CD4-positive, alpha-beta T cell (primary cell): ENCODE measurements at regions not wholly inside any gene's neighbourhood (a gene's known extent, or its start where the extent isn't known, plus 50 kb on each side); places are given as distances from the start of the nearest gene placed in this dataset.

ENCODE experiments used
- ATAC-seq: fragments of 200-7000 bp; cut with Tn5 transposase; one replicate; pipeline ENCODE4 v1.10.0; 2022; ENCODE audit warnings: mild to moderate bottlenecking; ENCODE audit not compliant: poor library complexity
- CTCF ChIA-PET: fragments of 350-600 bp; sonication (Branson Sonifier 250); formaldehyde crosslinking; loops from one replicate; lab custom pipeline; 2021; ENCODE audit warnings: antibody characterized with exemption, inconsistent platforms; lab: Charles Lee
- POLR2A ChIA-PET: fragments of 350-600 bp; sonication (Branson Sonifier 250); formaldehyde crosslinking; loops from one replicate; lab custom pipeline; 2021; ENCODE audit warnings: antibody characterized with exemption, inconsistent platforms; lab: Charles Lee
- DNase-seq, 14 experiments: peaks; one replicate each; pipeline ENCODE4 v3.0.0-alpha.2; 2013 to 2020; ENCODE audit warnings: mixed read lengths in 2 of 14
- H3K27ac ChIP-seq, 2 donors: one replicate each; pipeline versions ENCODE4 v1.5.1 to v1.7.0; 2013; ENCODE audit warnings: low read length in 2 of 2, low read depth in 1 of 2, mild to moderate bottlenecking in 1 of 2
- H3K27me3 ChIP-seq, 2 experiments: 1 replicate in 1 of 2; 2 replicates in 1 of 2; pipeline versions ENCODE4 v1.6.1 to v1.7.0; 2013; ENCODE audit warnings: low read length in 2 of 2, control low read depth in 1 of 2, mild to moderate bottlenecking in 1 of 2, moderate library complexity in 1 of 2; ENCODE audit not compliant: insufficient read depth in 2 of 2, control insufficient read depth in 1 of 2
- H3K36me3 ChIP-seq: one replicate; pipeline ENCODE4 v1.6.1; 2013; ENCODE audit warnings: low read length, control low read depth; ENCODE audit not compliant: insufficient read depth
- H3K4me1 ChIP-seq: one replicate; pipeline ENCODE4 v1.6.1; 2013; ENCODE audit warnings: low read length, control low read depth; ENCODE audit not compliant: insufficient read depth
- H3K4me3 ChIP-seq: one replicate; pipeline ENCODE4 v1.5.1; 2013; ENCODE audit warnings: mild to moderate bottlenecking, low read length, moderate library complexity
- H3K9me3 ChIP-seq, 2 experiments: 1 replicate in 1 of 2; 2 replicates in 1 of 2; pipeline versions ENCODE4 v1.6.1 to v1.7.0; 2013; ENCODE audit warnings: low read length in 2 of 2, mild to moderate bottlenecking in 2 of 2, control low read depth in 1 of 2, moderate library complexity in 1 of 2; ENCODE audit not compliant: control insufficient read depth in 1 of 2, insufficient read depth in 1 of 2
- H3K27ac Mint-ChIP-seq: one replicate; pipeline ENCODE4 v1.8.0; 2020; ENCODE audit warnings: mixed read lengths
- H3K27me3 Mint-ChIP-seq: one replicate; pipeline ENCODE4 v1.8.0; 2021; ENCODE audit warnings: mixed read lengths
- H3K36me3 Mint-ChIP-seq: one replicate; pipeline ENCODE4 v1.8.0; 2021; ENCODE audit warnings: low read depth, mixed read lengths
- H3K4me1 Mint-ChIP-seq: one replicate; pipeline ENCODE4 v1.8.0; 2021; ENCODE audit warnings: low read depth, mixed read lengths
- H3K4me3 Mint-ChIP-seq: one replicate; pipeline ENCODE4 v1.8.0; 2020; ENCODE audit warnings: mild to moderate bottlenecking, mixed read lengths
- H3K9me3 Mint-ChIP-seq: one replicate; pipeline ENCODE4 v1.8.0; 2020; ENCODE audit warnings: mixed read lengths
- intact Hi-C, 2 experiments: fragments of 100-400 bp; cut with DNase I in 1 of 2; cut with micrococcal nuclease in 1 of 2; formaldehyde crosslinking; loops; one replicate each; pipeline versions ENCODE4 v1.15.1 to v1.9.0; 2023 to 2025; cut with DNase I, micrococcal nuclease
- TF ChIP-seq, protein P1 (sequence below): fragments of 200-600 bp; IDR thresholded peaks from one replicate; pipeline ENCODE4 v1.8.0; 2022; ENCODE audit warnings: antibody characterized with exemption, mild to moderate bottlenecking

DNA sequence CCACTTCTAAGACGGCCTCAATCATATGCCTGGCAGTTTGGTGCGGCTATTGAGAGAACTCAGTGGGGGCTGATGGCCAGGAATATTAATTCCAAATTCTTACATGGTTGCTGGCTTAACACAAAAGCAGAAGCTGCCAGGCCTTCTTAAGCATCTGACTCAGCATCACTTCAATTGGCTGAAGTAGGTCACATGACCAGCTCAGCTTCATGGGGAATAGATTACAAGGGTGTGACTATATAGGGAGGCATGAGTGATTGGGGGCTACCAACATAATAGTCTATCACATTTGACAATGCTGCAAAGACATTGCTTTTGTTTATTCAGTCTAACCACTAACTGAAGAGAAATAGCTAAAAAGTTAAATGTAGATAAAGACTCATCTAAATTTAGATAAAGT, 101.6 kb upstream of the ANKRD28 start:
- no peak overlapping the region for H3K27ac ChIP-seq
- H3K9me3 Mint-ChIP-seq = no peaks in the 10 kb centered on the region
- no peaks in the 10 kb centered on the region for H3K4me1 ChIP-seq
- POLR2A ChIA-PET = no interaction called here
- H3K36me3 Mint-ChIP-seq = no peaks in the 10 kb centered on the region
- intact Hi-C loops = no loop called here
- TF ChIP-seq, protein P1, sequence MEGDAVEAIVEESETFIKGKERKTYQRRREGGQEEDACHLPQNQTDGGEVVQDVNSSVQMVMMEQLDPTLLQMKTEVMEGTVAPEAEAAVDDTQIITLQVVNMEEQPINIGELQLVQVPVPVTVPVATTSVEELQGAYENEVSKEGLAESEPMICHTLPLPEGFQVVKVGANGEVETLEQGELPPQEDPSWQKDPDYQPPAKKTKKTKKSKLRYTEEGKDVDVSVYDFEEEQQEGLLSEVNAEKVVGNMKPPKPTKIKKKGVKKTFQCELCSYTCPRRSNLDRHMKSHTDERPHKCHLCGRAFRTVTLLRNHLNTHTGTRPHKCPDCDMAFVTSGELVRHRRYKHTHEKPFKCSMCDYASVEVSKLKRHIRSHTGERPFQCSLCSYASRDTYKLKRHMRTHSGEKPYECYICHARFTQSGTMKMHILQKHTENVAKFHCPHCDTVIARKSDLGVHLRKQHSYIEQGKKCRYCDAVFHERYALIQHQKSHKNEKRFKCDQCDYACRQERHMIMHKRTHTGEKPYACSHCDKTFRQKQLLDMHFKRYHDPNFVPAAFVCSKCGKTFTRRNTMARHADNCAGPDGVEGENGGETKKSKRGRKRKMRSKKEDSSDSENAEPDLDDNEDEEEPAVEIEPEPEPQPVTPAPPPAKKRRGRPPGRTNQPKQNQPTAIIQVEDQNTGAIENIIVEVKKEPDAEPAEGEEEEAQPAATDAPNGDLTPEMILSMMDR = no peak
- DNase-seq (no peak), ATAC-seq (no peak)
- H3K4me3 ChIP-seq = no peak overlapping the region
- no peaks in the 10 kb centered on the region for H3K36me3 ChIP-seq
- H3K4me1 Mint-ChIP-seq = no peaks in the 10 kb centered on the region
- no peak overlapping the region for H3K4me3 Mint-ChIP-seq
- H3K9me3 ChIP-seq = no peaks in the 10 kb centered on the region
- H3K27me3 ChIP-seq = no peaks in the 10 kb centered on the region
- H3K27me3 Mint-ChIP-seq = no peaks in the 10 kb centered on the region
- no peak overlapping the region for H3K27ac Mint-ChIP-seq
- CTCF ChIA-PET = no interaction called here

DNA sequence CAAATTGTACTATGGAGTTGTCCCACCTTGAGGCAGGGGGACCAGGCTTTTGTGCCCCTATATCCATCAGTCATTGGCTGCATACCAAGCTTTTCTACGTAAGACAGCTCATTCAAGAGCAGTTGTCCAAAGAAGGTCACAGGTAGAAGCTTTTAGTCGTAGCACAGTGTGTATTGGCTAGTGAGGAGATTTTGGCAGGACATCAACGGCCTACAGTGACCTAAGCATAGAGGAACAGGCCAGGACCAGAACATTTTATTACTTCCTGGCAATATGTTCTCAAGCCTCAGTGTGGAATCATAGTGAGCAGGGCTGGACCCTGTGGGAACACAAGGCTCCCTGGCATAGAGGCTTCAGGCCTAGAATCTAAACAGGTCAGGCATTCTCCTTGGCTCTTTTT, 105.4 kb upstream of the ANKRD28 start:
- DNase-seq (no peak), ATAC-seq (no peak)
- Mint-ChIP-seq H3K4me1 (no peaks in the 10 kb centered on the region), H3K9me3 (no peaks in the 10 kb centered on the region), H3K27me3 (no peaks in the 10 kb centered on the region), H3K4me3 (no peak overlapping the region), H3K36me3 (no peaks in the 10 kb centered on the region), H3K27ac (no peak overlapping the region)
- CTCF ChIA-PET = no interaction called here
- TF ChIP-seq, protein P1 = no peak
- Histone ChIP-seq H3K36me3 (no peaks in the 10 kb centered on the region), H3K27ac (no peak overlapping the region), H3K9me3 (no peaks in the 10 kb centered on the region), H3K4me1 (no peaks in the 10 kb centered on the region), H3K27me3 (no peaks in the 10 kb centered on the region), H3K4me3 (no peak overlapping the region)
- POLR2A ChIA-PET = no interaction called here
- intact Hi-C loops = no loop called here

DNA sequence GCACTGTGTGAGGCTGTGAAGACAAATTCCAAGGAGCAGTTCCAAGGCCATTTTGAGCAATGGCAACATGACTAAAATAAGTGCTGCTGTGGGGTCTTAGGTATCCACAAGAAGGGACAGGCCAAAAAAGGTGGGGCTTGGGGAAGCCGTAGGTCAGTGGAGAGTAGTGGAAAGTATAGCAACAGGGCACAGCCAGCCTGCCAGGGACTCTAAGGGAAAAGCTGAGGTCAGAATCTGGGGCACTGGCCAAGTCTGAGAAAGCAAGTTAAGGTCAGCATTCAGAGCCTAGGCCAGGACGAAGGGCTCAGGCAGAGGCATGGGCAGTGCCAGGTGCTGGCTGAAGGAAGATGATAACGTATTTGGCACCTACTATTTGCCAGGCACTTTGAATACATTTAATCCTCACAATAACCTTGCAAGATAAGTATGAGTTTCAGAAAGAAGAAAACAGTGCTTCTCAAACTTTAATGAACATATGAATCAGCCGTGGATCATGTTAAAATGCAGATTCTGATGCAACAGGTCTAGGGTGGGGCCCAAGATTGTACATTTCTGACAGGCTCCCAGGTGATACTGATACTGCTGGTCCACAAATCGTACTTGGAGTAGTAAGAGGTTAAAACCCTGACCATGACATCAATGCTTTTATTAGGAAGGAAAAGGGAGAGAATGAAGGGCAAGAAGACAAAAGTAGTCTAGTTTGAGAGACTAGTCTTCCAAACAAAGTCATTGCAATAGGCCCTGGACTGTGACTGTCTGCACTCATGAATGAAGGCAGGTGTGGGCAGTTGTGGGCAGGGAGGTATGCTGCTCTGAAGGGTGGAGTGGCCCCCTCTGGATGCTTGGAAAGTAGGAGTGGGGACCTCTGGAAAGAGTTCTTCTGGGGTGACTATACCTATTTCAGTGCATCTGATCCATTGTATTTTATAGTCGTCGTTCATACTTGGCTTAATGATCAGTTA, 106.3 kb upstream of the ANKRD28 start:
- intact Hi-C loops = no loop called here
- TF ChIP-seq, protein P1 = no peak
- ATAC-seq (no peak), DNase-seq (no peak)
- Mint-ChIP-seq H3K9me3 (no peaks in the 10 kb centered on the region), H3K4me3 (no peak overlapping the region), H3K36me3 (no peaks in the 10 kb centered on the region), H3K4me1 (no peaks in the 10 kb centered on the region), H3K27me3 (no peaks in the 10 kb centered on the region), H3K27ac (no peak overlapping the region)
- H3K36me3 ChIP-seq = no peaks in the 10 kb centered on the region
- no peaks in the 10 kb centered on the region for H3K9me3 ChIP-seq
- no peak overlapping the region for H3K27ac ChIP-seq
- no peaks in the 10 kb centered on the region for H3K4me1 ChIP-seq
- CTCF ChIA-PET = no interaction called here
- no peak overlapping the region for H3K4me3 ChIP-seq
- no peaks in the 10 kb centered on the region for H3K27me3 ChIP-seq
- POLR2A ChIA-PET = no interaction called here
